ENCODE measurements at regions not wholly inside any gene's neighbourhood (a gene's known extent, or its start where the extent isn't known, plus 50 kb on each side); places are given as distances from the start of the nearest gene placed in this dataset.

DNA sequence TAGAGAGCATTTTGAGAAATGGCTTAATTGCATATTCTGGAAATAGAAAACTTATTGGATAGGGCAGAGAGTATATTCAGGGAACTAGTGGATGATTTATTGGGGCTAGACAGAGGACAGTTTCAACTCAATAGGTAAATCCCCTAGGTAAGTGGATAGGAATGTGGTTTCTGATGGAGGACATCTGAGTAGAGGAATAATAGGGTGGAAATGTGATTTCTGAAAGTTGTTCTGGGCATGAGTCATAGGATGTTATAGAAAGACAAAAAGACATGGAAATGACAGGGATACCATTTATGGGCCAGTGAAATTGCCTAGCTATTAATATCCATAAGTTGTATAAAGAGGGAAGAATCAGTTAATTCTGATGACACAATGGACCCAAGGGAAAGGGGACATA, 563.3 kb upstream of the GOLIM4 start:
- CTCF ChIA-PET: no interaction called here
- Mint-ChIP-seq H3K36me3 (ENCODE audit: low read depth) (no peaks in the 10 kb centered on the region), H3K4me1 (no peaks in the 10 kb centered on the region), H3K9me3 (peaks cover 3% of the 10 kb centered on the region), H3K4me3 (no peak overlapping the region), H3K27me3 (no peaks in the 10 kb centered on the region), H3K27ac (no peak overlapping the region)
- POLR2A ChIA-PET: no interaction called here
- no peak for DNase-seq

DNA sequence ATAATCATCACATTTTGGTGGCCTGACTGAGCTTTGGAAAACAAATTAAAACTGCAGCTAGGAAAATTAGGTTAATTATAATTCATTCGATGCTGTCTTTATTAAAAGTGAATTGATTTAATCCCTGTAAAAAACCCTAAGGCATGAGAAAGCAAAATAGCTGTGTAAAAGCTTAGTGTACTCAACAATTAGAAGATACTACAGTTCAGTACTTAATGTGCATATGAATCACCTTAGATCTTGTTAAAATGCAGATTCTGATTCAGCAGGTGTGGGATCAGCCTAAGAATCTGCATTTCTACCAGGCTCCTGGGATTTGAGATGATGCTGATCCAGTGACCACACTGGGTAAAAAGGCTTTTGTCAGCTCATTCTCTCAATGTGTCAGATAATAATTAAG, 559.9 kb upstream of the GOLIM4 start:
- no peaks in the 10 kb centered on the region for H3K4me1 Mint-ChIP-seq
- H3K4me3 Mint-ChIP-seq: no peak overlapping the region
- H3K27me3 Mint-ChIP-seq: no peaks in the 10 kb centered on the region
- no peak overlapping the region for H3K27ac Mint-ChIP-seq
- POLR2A ChIA-PET: no interaction called here
- DNase-seq: no peak
- no peaks in the 10 kb centered on the region for H3K36me3 Mint-ChIP-seq (ENCODE audit: low read depth)
- H3K9me3 Mint-ChIP-seq: peaks cover 3% of the 10 kb centered on the region
- CTCF ChIA-PET: no interaction called here

DNA sequence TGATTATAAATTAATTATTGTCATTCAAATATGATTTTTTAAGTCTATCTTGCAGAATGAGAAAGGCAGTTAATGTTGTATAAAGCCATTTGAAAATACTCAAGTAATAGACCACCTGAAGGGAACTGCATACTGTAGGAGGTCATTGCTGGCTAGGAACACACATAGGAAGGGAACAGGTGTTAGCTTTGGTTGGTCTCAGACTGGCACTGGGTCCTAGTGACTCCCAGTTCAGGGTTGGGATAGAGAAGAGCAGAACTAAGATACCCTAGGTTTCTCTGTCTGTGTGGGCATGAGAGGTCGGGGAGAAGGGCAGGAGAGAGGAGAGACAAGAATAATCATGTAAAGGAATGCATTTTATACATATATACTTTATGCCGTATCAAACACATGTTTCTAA, 559.0 kb upstream of the GOLIM4 start:
- CTCF ChIA-PET: no interaction called here
- Mint-ChIP-seq H3K4me1 (no peaks in the 10 kb centered on the region), H3K4me3 (no peak overlapping the region), H3K9me3 (peaks cover 3% of the 10 kb centered on the region), H3K27me3 (no peaks in the 10 kb centered on the region), H3K36me3 (ENCODE audit: low read depth) (no peaks in the 10 kb centered on the region), H3K27ac (no peak overlapping the region)
- POLR2A ChIA-PET: no interaction called here
- no peak for DNase-seq

DNA sequence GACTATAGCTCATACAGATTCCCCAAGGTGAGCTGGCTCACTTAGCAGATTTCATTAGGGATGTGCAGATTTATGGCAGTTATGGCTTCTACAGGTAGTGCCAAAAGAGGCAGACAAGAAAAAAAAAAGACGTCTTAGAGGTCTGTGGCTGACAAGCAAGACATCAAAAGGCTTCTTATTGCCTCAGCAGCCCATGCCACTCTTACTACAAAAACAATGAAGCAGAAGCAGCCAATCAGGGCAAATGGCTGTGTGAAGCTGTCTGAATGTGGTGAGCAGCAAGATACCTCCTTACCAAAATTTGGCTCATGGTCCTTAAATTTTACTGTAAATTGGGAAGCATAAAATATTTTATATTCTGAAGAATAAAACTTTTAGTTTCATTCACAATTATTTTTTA, 557.5 kb upstream of the GOLIM4 start:
- Mint-ChIP-seq H3K4me1 (no peaks in the 10 kb centered on the region), H3K27ac (no peak overlapping the region), H3K4me3 (no peak overlapping the region), H3K27me3 (no peaks in the 10 kb centered on the region), H3K9me3 (no peaks in the 10 kb centered on the region), H3K36me3 (ENCODE audit: low read depth) (no peaks in the 10 kb centered on the region)
- no peak for DNase-seq
- ChIA-PET CTCF (no interaction called here), POLR2A (no interaction called here)

DNA sequence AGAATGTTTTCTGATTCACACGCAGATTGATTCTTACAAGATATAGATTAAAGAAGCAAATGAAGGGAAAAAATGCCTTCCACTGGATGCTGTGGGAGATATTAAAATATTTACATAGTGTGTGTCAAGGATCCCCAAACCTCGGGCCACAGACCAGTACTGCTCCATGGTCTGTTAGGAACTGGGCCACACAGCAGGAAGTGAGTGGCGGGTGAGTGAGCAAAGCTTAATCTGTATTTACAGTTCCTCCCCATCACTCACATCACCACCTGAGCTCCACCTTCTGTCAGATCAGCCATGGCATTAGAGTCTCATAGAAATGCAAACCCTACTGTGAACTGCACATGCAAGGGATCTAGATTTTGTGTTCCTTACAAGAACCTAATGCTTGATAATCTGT, 552.6 kb upstream of the GOLIM4 start:
- POLR2A ChIA-PET: no interaction called here
- Mint-ChIP-seq H3K27ac (no peak overlapping the region), H3K27me3 (no peaks in the 10 kb centered on the region), H3K9me3 (no peaks in the 10 kb centered on the region), H3K36me3 (ENCODE audit: low read depth) (no peaks in the 10 kb centered on the region), H3K4me3 (no peak overlapping the region), H3K4me1 (no peaks in the 10 kb centered on the region)
- CTCF ChIA-PET: no interaction called here
- DNase-seq: no peak

DNA sequence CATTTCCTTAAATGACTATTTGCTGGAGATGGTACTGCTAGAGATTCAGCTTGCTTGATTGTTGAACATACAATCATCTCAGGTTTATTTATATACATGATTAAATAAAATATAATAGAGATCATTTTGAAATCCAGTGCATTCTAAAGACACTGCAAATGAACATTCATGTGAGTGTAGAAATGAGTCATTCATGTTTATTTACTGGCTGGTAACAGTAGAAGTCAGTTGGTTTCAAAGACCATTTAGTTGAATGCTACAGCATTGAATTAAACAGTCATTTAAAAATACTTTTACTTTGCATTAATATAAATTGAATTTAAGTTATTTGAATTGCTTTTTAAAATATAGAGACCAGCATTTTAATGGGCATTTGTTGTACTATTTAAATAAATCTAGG, 551.9 kb upstream of the GOLIM4 start:
- H3K27ac Mint-ChIP-seq: no peak overlapping the region
- H3K4me1 Mint-ChIP-seq: no peaks in the 10 kb centered on the region
- ChIA-PET POLR2A (no interaction called here), CTCF (no interaction called here)
- no peak overlapping the region for H3K4me3 Mint-ChIP-seq
- H3K36me3 Mint-ChIP-seq (ENCODE audit: low read depth): no peaks in the 10 kb centered on the region
- H3K9me3 Mint-ChIP-seq: no peaks in the 10 kb centered on the region
- H3K27me3 Mint-ChIP-seq: no peaks in the 10 kb centered on the region
- DNase-seq: no peak

DNA sequence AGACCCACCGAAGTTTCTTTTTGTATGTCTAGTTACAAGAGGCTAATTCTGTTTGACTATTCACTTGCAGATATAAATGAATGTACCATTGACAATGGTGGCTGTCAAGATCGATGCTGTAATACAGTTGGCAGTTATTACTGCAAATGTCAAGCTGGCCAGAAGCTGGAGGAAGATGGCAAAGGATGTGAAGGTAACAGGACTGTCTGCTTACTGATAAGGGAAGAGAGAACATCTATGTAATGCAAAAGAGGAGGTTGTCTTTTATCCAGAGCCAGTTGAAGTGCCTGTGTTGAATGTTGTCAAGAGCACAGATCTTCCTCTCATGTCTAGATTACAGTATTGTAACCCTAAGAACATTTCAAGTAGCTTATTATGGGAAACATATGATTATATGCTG, 549.5 kb upstream of the GOLIM4 start:
- Mint-ChIP-seq H3K27me3 (no peaks in the 10 kb centered on the region), H3K9me3 (no peaks in the 10 kb centered on the region), H3K4me3 (no peak overlapping the region), H3K4me1 (no peaks in the 10 kb centered on the region), H3K27ac (no peak overlapping the region), H3K36me3 (ENCODE audit: low read depth) (no peaks in the 10 kb centered on the region)
- ChIA-PET POLR2A (no interaction called here), CTCF (no interaction called here)
- DNase-seq: no peak

DNA sequence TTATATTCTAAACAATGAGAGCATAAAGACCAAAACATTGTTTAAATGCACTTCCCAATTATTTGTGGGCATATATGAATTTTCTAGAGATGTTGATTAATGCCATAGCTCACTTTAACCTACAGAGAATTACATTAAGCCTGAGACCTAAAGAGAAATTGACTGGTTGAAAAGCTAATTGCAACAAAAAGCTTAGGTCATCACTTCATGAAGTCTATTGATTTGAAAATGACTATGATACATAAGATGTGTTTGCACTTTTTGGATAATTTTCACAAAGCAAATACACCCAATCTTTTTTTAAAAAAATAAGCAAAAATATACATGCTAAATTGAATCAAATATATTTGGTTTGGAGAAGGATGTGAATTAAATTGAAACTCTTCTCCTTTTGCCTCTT, 532.8 kb upstream of the GOLIM4 start:
- H3K4me3 Mint-ChIP-seq: no peak overlapping the region
- no peaks in the 10 kb centered on the region for H3K9me3 Mint-ChIP-seq
- H3K36me3 Mint-ChIP-seq (ENCODE audit: low read depth): no peaks in the 10 kb centered on the region
- no peak for DNase-seq
- H3K27ac Mint-ChIP-seq: no peak overlapping the region
- H3K4me1 Mint-ChIP-seq: no peaks in the 10 kb centered on the region
- CTCF ChIA-PET: no interaction called here
- POLR2A ChIA-PET: no interaction called here
- H3K27me3 Mint-ChIP-seq: no peaks in the 10 kb centered on the region

DNA sequence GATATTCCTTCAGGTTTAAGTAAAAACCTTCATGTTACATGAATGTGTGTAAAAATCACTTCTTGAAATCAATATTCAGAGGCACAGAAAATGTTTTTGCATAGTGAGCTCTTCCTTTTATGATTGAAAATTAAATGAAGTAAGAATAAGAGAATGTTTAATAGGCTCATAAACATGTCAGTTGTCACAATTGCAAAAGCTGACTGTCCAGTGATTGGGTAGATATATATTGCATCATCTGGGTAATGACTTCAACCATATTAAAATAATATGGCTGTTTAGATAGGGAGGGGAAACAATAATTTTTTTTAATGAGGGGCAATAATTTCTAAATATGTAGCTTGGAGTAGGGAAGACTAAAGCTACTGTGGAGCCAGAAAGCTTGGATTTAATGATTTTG, 529.8 kb upstream of the GOLIM4 start:
- Mint-ChIP-seq H3K4me1 (no peaks in the 10 kb centered on the region), H3K4me3 (no peak overlapping the region), H3K27me3 (no peaks in the 10 kb centered on the region), H3K27ac (no peak overlapping the region), H3K36me3 (ENCODE audit: low read depth) (no peaks in the 10 kb centered on the region), H3K9me3 (no peaks in the 10 kb centered on the region)
- no peak for DNase-seq
- POLR2A ChIA-PET: no interaction called here
- CTCF ChIA-PET: no interaction called here

DNA sequence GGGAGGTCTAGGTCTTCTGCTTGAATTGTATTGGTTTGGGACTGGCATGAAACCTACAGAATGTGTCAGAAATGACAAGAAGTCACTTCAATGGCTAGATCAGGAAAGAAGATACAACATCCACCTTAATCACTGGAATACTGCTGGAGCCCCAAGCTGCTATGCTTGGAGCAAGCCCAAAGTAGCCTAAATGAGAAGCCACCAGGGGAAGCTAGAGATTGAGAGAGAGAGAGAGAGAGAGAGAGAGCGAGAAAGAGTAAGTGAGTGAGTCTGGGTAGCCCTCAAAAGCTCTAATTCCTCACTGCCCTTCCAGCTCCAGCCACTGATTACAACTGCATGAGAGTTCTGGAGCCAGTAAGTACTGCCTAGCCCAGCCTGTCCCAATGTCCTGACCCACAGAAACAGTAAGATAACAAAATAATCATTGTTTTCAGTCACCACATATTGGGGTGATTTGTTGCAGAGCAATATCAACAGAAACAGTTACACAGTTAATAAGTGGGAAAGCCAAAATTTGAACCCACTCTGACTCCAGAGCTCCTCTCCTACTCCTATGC, 529.2 kb upstream of the GOLIM4 start:
- H3K4me3 Mint-ChIP-seq: no peak overlapping the region
- no peaks in the 10 kb centered on the region for H3K9me3 Mint-ChIP-seq
- no peaks in the 10 kb centered on the region for H3K36me3 Mint-ChIP-seq (ENCODE audit: low read depth)
- H3K27me3 Mint-ChIP-seq: no peaks in the 10 kb centered on the region
- H3K27ac Mint-ChIP-seq: no peak overlapping the region
- POLR2A ChIA-PET: no interaction called here
- CTCF ChIA-PET: no interaction called here
- DNase-seq: no peak
- H3K4me1 Mint-ChIP-seq: no peaks in the 10 kb centered on the region

DNA sequence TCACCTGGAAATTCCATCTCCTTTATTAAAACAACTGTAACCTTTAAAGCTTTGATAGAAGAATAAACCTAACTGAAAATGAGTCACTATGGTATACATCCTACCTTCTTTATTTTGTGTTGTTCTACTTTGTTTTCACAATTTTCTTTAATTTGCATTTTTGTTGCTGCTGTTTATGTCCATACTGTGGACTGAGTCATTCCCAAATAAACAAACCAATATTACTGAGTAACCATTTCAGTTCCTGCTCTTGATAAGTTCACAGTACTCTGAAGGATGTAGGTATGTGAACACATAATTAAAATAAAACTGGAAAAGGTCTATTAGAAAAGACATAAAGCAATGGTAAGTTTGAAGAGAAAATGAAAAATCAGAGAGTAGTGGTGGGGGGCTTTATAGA, 528.5 kb upstream of the GOLIM4 start:
- H3K9me3 Mint-ChIP-seq: no peaks in the 10 kb centered on the region
- ChIA-PET CTCF (no interaction called here), POLR2A (no interaction called here)
- H3K4me1 Mint-ChIP-seq: no peaks in the 10 kb centered on the region
- H3K36me3 Mint-ChIP-seq (ENCODE audit: low read depth): no peaks in the 10 kb centered on the region
- H3K27ac Mint-ChIP-seq: no peak overlapping the region
- no peak overlapping the region for H3K4me3 Mint-ChIP-seq
- DNase-seq: no peak
- H3K27me3 Mint-ChIP-seq: no peaks in the 10 kb centered on the region

DNA sequence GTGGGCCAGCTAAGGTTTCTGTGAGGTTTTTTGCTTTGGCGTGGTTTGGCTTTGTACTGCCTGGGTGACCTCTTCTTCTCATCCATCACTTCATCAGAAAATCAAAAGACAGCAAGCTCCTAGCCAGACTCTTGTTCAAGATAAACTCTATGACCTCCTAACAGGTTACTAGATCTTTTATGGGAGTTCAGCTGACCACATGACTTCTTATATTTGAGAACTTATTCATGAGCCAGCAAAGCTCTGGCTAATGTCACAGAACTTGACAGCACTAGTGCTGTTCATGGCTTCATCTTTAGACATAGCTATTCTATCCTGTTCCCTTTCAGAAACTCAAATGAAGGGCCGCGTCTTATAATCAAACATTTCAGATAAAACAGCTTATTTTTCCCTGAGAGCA, 527.1 kb upstream of the GOLIM4 start:
- Mint-ChIP-seq H3K36me3 (ENCODE audit: low read depth) (no peaks in the 10 kb centered on the region), H3K9me3 (no peaks in the 10 kb centered on the region), H3K4me3 (no peak overlapping the region), H3K4me1 (no peaks in the 10 kb centered on the region), H3K27ac (no peak overlapping the region), H3K27me3 (no peaks in the 10 kb centered on the region)
- CTCF ChIA-PET: no interaction called here
- POLR2A ChIA-PET: no interaction called here
- DNase-seq: no peak

DNA sequence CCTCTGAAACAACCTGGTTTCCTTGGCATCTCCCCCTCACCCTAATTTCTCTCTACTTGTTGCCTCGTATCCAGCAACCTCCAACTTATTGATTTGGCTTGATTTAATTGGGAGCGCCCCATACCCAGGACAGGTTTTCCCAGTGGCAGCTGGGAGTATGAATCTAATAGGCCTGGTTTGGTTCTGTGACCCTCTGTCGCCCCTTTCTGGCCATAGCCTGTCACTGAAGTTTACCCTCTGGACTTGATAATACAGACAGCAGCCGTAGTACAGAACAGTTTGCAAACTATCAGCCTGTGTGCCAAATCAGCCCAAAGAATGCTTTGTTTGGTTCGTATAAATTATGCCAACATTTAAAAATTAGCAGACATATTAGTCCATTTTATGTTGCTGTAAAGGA, 525.1 kb upstream of the GOLIM4 start:
- no peaks in the 10 kb centered on the region for H3K36me3 Mint-ChIP-seq (ENCODE audit: low read depth)
- H3K27me3 Mint-ChIP-seq: no peaks in the 10 kb centered on the region
- POLR2A ChIA-PET: no interaction called here
- no peak overlapping the region for H3K4me3 Mint-ChIP-seq
- H3K27ac Mint-ChIP-seq: no peak overlapping the region
- CTCF ChIA-PET: no interaction called here
- no peaks in the 10 kb centered on the region for H3K9me3 Mint-ChIP-seq
- H3K4me1 Mint-ChIP-seq: no peaks in the 10 kb centered on the region
- no peak for DNase-seq

DNA sequence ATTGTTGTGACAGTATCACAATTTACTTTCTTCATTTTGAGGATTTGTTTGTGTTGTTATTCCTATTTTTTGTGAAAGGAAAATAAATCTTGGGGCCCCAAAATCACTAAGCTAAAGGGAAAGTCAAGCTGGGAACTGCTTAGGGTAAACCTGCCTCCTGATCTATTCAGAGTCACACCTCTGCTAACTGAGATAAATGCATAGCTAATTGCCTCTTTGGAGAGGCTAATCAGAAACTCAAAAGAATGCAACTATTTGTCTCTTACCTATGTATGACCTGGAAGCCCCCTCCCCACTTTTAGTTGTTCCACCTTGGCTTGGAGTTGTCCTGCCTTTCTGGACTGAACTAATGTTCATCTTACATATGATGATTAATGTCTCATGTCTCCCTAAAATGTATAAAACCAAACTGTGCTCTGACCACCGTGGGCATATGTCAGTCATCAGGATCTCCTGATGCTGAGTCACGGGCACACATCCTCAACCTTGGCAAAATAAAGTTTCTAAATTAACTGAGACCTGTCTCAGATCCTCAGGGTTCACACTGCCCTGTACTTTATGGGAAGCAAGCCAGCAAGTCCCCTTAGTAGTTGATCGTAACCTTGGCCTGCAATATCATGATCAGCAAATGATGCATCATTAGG, 523.2 kb upstream of the GOLIM4 start:
- ChIA-PET POLR2A (no interaction called here), CTCF (no interaction called here)
- Mint-ChIP-seq H3K27ac (no peak overlapping the region), H3K36me3 (ENCODE audit: low read depth) (no peaks in the 10 kb centered on the region), H3K9me3 (no peaks in the 10 kb centered on the region), H3K4me1 (no peaks in the 10 kb centered on the region), H3K27me3 (no peaks in the 10 kb centered on the region), H3K4me3 (no peak overlapping the region)
- DNase-seq: no peak

DNA sequence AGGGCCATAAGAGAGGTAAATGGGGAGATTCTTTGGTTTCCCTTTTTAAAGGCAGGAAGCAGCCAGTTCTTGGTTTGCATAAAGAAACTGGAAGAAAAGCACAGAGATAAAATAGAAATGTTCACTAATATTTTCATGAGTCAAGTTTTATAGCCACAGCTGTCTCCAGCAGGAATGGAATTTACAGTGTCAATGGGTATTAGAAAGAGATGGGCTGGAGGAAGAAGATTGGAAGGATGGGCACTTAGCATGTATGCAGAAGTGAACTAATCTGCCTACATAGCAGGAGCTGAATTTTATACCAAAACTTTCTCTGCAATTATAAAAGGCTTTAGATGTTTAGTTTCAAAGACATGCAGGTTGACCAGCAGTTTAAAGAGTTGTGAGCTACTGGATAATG, 521.9 kb upstream of the GOLIM4 start:
- Mint-ChIP-seq H3K4me1 (no peaks in the 10 kb centered on the region), H3K4me3 (no peak overlapping the region), H3K27me3 (no peaks in the 10 kb centered on the region), H3K9me3 (no peaks in the 10 kb centered on the region), H3K36me3 (ENCODE audit: low read depth) (no peaks in the 10 kb centered on the region), H3K27ac (no peak overlapping the region)
- ChIA-PET POLR2A (no interaction called here), CTCF (no interaction called here)
- DNase-seq: no peak

Measured in activated CD4-positive, alpha-beta memory T cell treated with anti-CD3 and anti-CD28 coated beads, Interleukin-2, amount 10 ng/mL, durations not matched to agents 7 days and 5 days (primary cell).